H1 (cell line): ENCODE measurements at regions not wholly inside any gene's neighbourhood (a gene's known extent, or its start where the extent isn't known, plus 50 kb on each side); places are given as distances from the start of the nearest gene placed in this dataset.

Source experiments
- CTCF ChIA-PET: fragments of 300-600 bp; sonication (Branson Sonifier 250); formaldehyde crosslinking; loops from one replicate; lab custom pipeline; 2021; ENCODE audit not compliant: partially characterized antibody; lab: Charles Lee
- POLR2A ChIA-PET: fragments of 300-600 bp; sonication (Branson Sonifier 250); formaldehyde crosslinking; loops from one replicate; lab custom pipeline; 2021; ENCODE audit warnings: inconsistent platforms; ENCODE audit not compliant: partially characterized antibody; lab: Charles Lee
- DNase-seq, 2 experiments: peaks; one replicate each; pipeline versions ENCODE4 v3.0.0 to v3.0.0-alpha.2; 2010 to 2022; ENCODE audit warnings: low spot score in 2 of 2, low read depth in 1 of 2, mixed read lengths in 1 of 2
- FAIRE-seq: peaks from 2 replicates; lab custom pipeline; 2011; peaks lifted over from hg19 to GRCh38; lab: Jason Lieb, UNC
- H2AFZ ChIP-seq: 2 replicates; pipeline ENCODE4 v1.8.1; 2012; ENCODE audit warnings: low read length, inconsistent platforms
- H2AK5ac ChIP-seq: 2 replicates; pipeline ENCODE4 v1.6.1; 2013; ENCODE audit warnings: low read depth, low read length
- H2BK120ac ChIP-seq: replicated peaks from 2 replicates; pipeline ENCODE3; 2013; ENCODE audit warnings: low read depth, low read length, inconsistent platforms
- H2BK12ac ChIP-seq: 2 replicates; pipeline ENCODE4 v1.6.1; 2013; ENCODE audit warnings: low read depth, low read length
- H2BK15ac ChIP-seq: 2 replicates; pipeline ENCODE4 v1.6.1; 2013; ENCODE audit warnings: low read length
- H2BK20ac ChIP-seq: 2 replicates; pipeline ENCODE4 v1.6.1; 2013; ENCODE audit warnings: low read length
- H2BK5ac ChIP-seq: 2 replicates; pipeline ENCODE4 v1.6.1; 2013; ENCODE audit warnings: low read depth, low read length
- H3K14ac ChIP-seq: 2 replicates; pipeline ENCODE4 v1.6.1; 2013; ENCODE audit warnings: inconsistent platforms; ENCODE audit not compliant: insufficient read length
- H3K18ac ChIP-seq: 2 replicates; pipeline ENCODE4 v1.6.1; 2013; ENCODE audit warnings: low read length; ENCODE audit errors: extremely low read depth
- H3K23ac ChIP-seq: 2 replicates; pipeline ENCODE4 v1.6.1; 2013; ENCODE audit warnings: inconsistent platforms; ENCODE audit not compliant: insufficient read length
- H3K23me2 ChIP-seq: 2 replicates; pipeline ENCODE4 v1.6.1; 2013; ENCODE audit warnings: low read depth, low read length
- H3K27ac ChIP-seq: 2 replicates; pipeline ENCODE4 v1.6.1; 2011; ENCODE audit warnings: low read depth, low read length, inconsistent platforms
- H3K27me3 ChIP-seq, 4 experiments: replicated peaks in 1 of 4; 1 replicate in 1 of 4; 2 replicates in 3 of 4; pipeline versions ENCODE4 v1.6.1 to v1.8.1; 2011 to 2013; ENCODE audit warnings: low read length in 3 of 4, mild to moderate bottlenecking in 3 of 4, inconsistent platforms in 2 of 4, mixed read lengths in 2 of 4, moderate library complexity in 1 of 4; ENCODE audit not compliant: control insufficient read depth in 3 of 4, insufficient read depth in 3 of 4; ENCODE audit errors: extremely low read depth in 1 of 4
- H3K36me3 ChIP-seq, 4 experiments: 2 replicates each; pipeline versions ENCODE4 v1.6.1 to v1.8.1; 2011 to 2013; ENCODE audit warnings: mild to moderate bottlenecking in 4 of 4, low read length in 3 of 4, moderate library complexity in 2 of 4, control low read depth in 1 of 4, inconsistent platforms in 1 of 4; ENCODE audit not compliant: insufficient read depth in 4 of 4, control insufficient read depth in 2 of 4
- H3K4ac ChIP-seq: replicated peaks from 2 replicates; pipeline ENCODE3; 2013; ENCODE audit warnings: low read length, low read depth, mixed read lengths, inconsistent platforms; ENCODE audit not compliant: insufficient read length
- H3K4me1 ChIP-seq, 4 experiments: replicated peaks in 1 of 4; 1 replicate in 1 of 4; 2 replicates in 3 of 4; pipeline versions ENCODE4 v1.6.1 to v1.8.1; 2011 to 2013; ENCODE audit warnings: low read length in 3 of 4, inconsistent platforms in 2 of 4, mixed read lengths in 1 of 4; ENCODE audit not compliant: insufficient read depth in 4 of 4, control insufficient read depth in 3 of 4
- H3K4me2 ChIP-seq, 2 experiments: 2 replicates each; pipeline versions ENCODE4 v1.6.1 to v1.8.1; 2011 to 2013; ENCODE audit warnings: low read depth in 2 of 2, low read length in 2 of 2, control low read depth in 1 of 2, inconsistent platforms in 1 of 2, mild to moderate bottlenecking in 1 of 2; ENCODE audit not compliant: insufficient read depth in 1 of 2
- H3K4me3 ChIP-seq, 4 experiments: fragments of 200-600, 300-600 bp in 1 of 4; sonication (generic), shearing (Covaris generic), sonication (Bioruptor Twin) in 1 of 4; 2 replicates each; pipeline versions ENCODE4 v1.5.1 to v1.8.1; 2011 to 2016; ENCODE audit warnings: low read length in 4 of 4, low read depth in 3 of 4, control low read depth in 2 of 4, inconsistent platforms in 2 of 4, mild to moderate bottlenecking in 2 of 4, mixed read lengths in 1 of 4, moderate library complexity in 1 of 4; ENCODE audit not compliant: insufficient read depth in 2 of 4; ENCODE audit errors: extremely low read depth in 1 of 4
- H3K56ac ChIP-seq: replicated peaks from 2 replicates; pipeline ENCODE3; 2013; ENCODE audit warnings: low read depth, mild to moderate bottlenecking, mixed read lengths, low read length, inconsistent platforms; ENCODE audit not compliant: insufficient read length
- H3K79me1 ChIP-seq: 2 replicates; pipeline ENCODE4 v1.6.1; 2013; ENCODE audit warnings: low read depth, low read length, control low read depth
- H3K79me2 ChIP-seq, 2 experiments: 2 replicates each; pipeline versions ENCODE4 v1.6.1 to v1.8.1; 2012 to 2013; ENCODE audit warnings: low read length in 2 of 2, mild to moderate bottlenecking in 2 of 2, inconsistent platforms in 1 of 2; ENCODE audit not compliant: insufficient read depth in 2 of 2, control insufficient read depth in 1 of 2
- H3K9ac ChIP-seq, 4 experiments: replicated peaks in 1 of 4; 1 replicate in 1 of 4; 2 replicates in 3 of 4; pipeline versions ENCODE4 v1.6.1 to v1.8.1; 2011 to 2013; ENCODE audit warnings: low read depth in 3 of 4, low read length in 3 of 4, control low read depth in 2 of 4, mild to moderate bottlenecking in 2 of 4, moderate library complexity in 2 of 4, inconsistent platforms in 1 of 4; ENCODE audit errors: extremely low read depth in 1 of 4
- H3K9me3 ChIP-seq, 2 experiments: 2 replicates each; pipeline versions ENCODE4 v1.6.1 to v1.8.1; 2012 to 2013; ENCODE audit warnings: mild to moderate bottlenecking in 2 of 2, moderate library complexity in 2 of 2, control low read depth in 1 of 2, inconsistent platforms in 1 of 2, low read depth in 1 of 2, low read length in 1 of 2, mixed read lengths in 1 of 2; ENCODE audit not compliant: insufficient read depth in 2 of 2
- H4K20me1 ChIP-seq, 2 experiments: replicated peaks in 1 of 2; 2 replicates each; pipeline versions ENCODE3 to v1.8.1; 2011 to 2013; ENCODE audit warnings: inconsistent platforms in 2 of 2, low read length in 2 of 2, mild to moderate bottlenecking in 1 of 2; ENCODE audit not compliant: insufficient read depth in 2 of 2, control insufficient read depth in 1 of 2
- H4K5ac ChIP-seq: 2 replicates; pipeline ENCODE4 v1.6.1; 2013; ENCODE audit warnings: low read length, low read depth, mixed read lengths, inconsistent platforms; ENCODE audit not compliant: insufficient read length
- H4K8ac ChIP-seq: 2 replicates; pipeline ENCODE4 v1.8.0; 2013; ENCODE audit warnings: mild to moderate bottlenecking, moderate library complexity, low read length, inconsistent platforms; ENCODE audit not compliant: insufficient read depth; ENCODE audit errors: extremely low read depth
- H4K91ac ChIP-seq: replicated peaks from 2 replicates; pipeline ENCODE3; 2013; ENCODE audit warnings: low read length, mixed read lengths, inconsistent platforms; ENCODE audit not compliant: insufficient read length
- CBX5 ChIP-seq: fragments of 300-800, 300-1000 bp; sonication (generic); IDR thresholded peaks from 2 replicates; pipeline ENCODE4 v1.7.1; 2016; ENCODE audit warnings: antibody characterized with exemption, low read length, low read depth
- CHD2 ChIP-seq: IDR thresholded peaks from 2 replicates; pipeline ENCODE4 v1.6.1; 2012; ENCODE audit warnings: low read length, improper control_type of control experiment
- HDAC6 ChIP-seq: IDR thresholded peaks from one replicate; pipeline ENCODE4 v1.7.1; 2012; ENCODE audit warnings: low read depth, mild to moderate bottlenecking, inconsistent platforms, low read length, moderate library complexity
- RFX5 ChIP-seq: IDR thresholded peaks from 2 replicates; pipeline ENCODE4 v1.6.1; 2011; ENCODE audit warnings: low read depth, low read length, improper control_type of control experiment, borderline replicate concordance
- RNF2 ChIP-seq: fragments of 200-900, 300-1000 bp; sonication (generic); IDR thresholded peaks from 2 replicates; pipeline ENCODE4 v1.7.1; 2016; ENCODE audit warnings: borderline replicate concordance, low read depth, mild to moderate bottlenecking, antibody characterized with exemption, low read length; ENCODE audit not compliant: poor library complexity, severe bottlenecking; ENCODE audit errors: missing control alignments
- WGBS, 2 experiments: shearing (Covaris generic) in 1 of 2; methylation state at CpG; one replicate each; pipeline versions ENCODE4 v1.1.6 to v1.1.7; 2013 to 2015; ENCODE audit warnings: low lambda C conversion rate in 2 of 2, mixed read lengths in 2 of 2, inconsistent platforms in 1 of 2, low coverage in 1 of 2, missing lambda C conversion rate in 1 of 2; ENCODE audit not compliant: insufficient replicate concordance in 2 of 2, insufficient coverage in 1 of 2, insufficient read length in 1 of 2; ENCODE audit errors: extremely low coverage in 1 of 2, missing lambda C conversion rate in 1 of 2; 5-methylcytosine and 5-hydroxymethylcytosine counted together
- TF ChIP-seq, protein P1 (sequence below): IDR thresholded peaks from 2 replicates; pipeline ENCODE4 v1.6.1; 2011; ENCODE audit warnings: low read depth, mild to moderate bottlenecking, low read length; ENCODE audit not compliant: insufficient read depth

DNA sequence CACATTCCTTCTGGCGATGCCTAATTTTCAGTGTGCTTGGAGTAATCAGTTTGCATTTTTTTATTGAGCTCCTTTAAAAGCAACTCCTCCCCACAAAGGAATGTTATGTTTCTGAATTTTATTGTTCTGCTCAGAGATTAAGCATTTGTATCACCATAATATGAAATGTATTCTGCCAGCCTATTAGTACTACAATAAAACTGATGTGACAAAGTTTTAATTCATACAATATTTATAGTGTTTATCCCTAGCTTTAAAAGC is 236.9 kb upstream of the ASCC3 start:
- FAIRE-seq (no peak), DNase-seq (no peak)
- Histone ChIP-seq H2AFZ (peak overlapping the region; percentile 95; the same call in 1 of the 2 replicates), H3K9me3 (no peaks in the 10 kb centered on the region), H3K79me1 (no peaks in the 10 kb centered on the region), H3K9ac (no peak overlapping the region), H3K23ac (no peak overlapping the region), H3K4me1 (peaks cover 0 to 3% (median 3%) of the 10 kb centered on the region in 4 experiments; a peak in 3 of 7 replicates), H2BK20ac (no peak overlapping the region), H3K36me3 (no peaks in the 10 kb centered on the region), H4K8ac (no peak overlapping the region), H4K5ac (no peak overlapping the region), H3K4ac (no peak overlapping the region), H3K4me3 (no peak overlapping the region), H2BK15ac (no peak overlapping the region), H2BK120ac (no peak overlapping the region), H3K79me2 (no peaks in the 10 kb centered on the region), H3K56ac (no peak overlapping the region), H4K20me1 (no peaks in the 10 kb centered on the region), H3K4me2 (no peak overlapping the region; a peak in 1 of 4 replicates), H2BK5ac (no peak overlapping the region), H3K14ac (no peak overlapping the region), H3K18ac (no peak overlapping the region), H3K27ac (no peak overlapping the region), H3K23me2 (no peaks in the 10 kb centered on the region; the same call in 1 of the 2 replicates), H4K91ac (no peak overlapping the region), H3K27me3 (no peaks in the 10 kb centered on the region), H2BK12ac (no peak overlapping the region), H2AK5ac (no peak overlapping the region)
- CTCF ChIA-PET, result interaction anchor here (0.6 to 6.2 kb wide), 3 partner anchors 64 to 223 kb away, joined by 4 to 49 read pairs (median 5); no protein-coding TSS in a partner anchor
- POLR2A ChIA-PET, result no interaction called here
- 65% methylated on average over 1 of the region's 1 CpG; no CpG with 5 or more reads in 1 of the 2 experiments for WGBS, 2 experiments
- TF ChIP-seq, protein P1, sequence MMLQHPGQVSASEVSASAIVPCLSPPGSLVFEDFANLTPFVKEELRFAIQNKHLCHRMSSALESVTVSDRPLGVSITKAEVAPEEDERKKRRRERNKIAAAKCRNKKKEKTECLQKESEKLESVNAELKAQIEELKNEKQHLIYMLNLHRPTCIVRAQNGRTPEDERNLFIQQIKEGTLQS, result no peak
- TF ChIP-seq RNF2, result no peak
- no peak for TF ChIP-seq RFX5
- no peak for TF ChIP-seq CBX5
- TF ChIP-seq CHD2, result no peak
- no peak for TF ChIP-seq HDAC6
